Adipocyte (in vitro differentiated cells): ENCODE measurements at regions not wholly inside any gene's neighbourhood (a gene's known extent, or its start where the extent isn't known, plus 50 kb on each side); places are given as distances from the start of the nearest gene placed in this dataset.

Experiments
- DNase-seq: peaks from one replicate; pipeline ENCODE4 v3.0.0-alpha.2; 2015; ENCODE audit warnings: low read depth
- H3K27me3 ChIP-seq: replicated peaks from 2 replicates; pipeline ENCODE4 v1.7.0; 2013; ENCODE audit warnings: mild to moderate bottlenecking, low read length, moderate library complexity; ENCODE audit not compliant: control insufficient read depth, insufficient read depth
- H3K36me3 ChIP-seq: 2 replicates; pipeline ENCODE4 v1.7.0; 2013; ENCODE audit warnings: low read length, mild to moderate bottlenecking, moderate library complexity; ENCODE audit not compliant: control insufficient read depth, insufficient read depth, severe bottlenecking
- H3K4me1 ChIP-seq: 2 replicates; pipeline ENCODE4 v1.7.0; 2013; ENCODE audit warnings: mild to moderate bottlenecking, low read length, moderate library complexity; ENCODE audit not compliant: control insufficient read depth, insufficient read depth
- H3K4me3 ChIP-seq: 2 replicates; pipeline ENCODE4 v1.7.0; 2013; ENCODE audit warnings: mild to moderate bottlenecking, low read length, moderate library complexity
- H3K9ac ChIP-seq: 2 replicates; pipeline ENCODE4 v1.7.0; 2013; ENCODE audit warnings: mild to moderate bottlenecking, low read length, moderate library complexity
- H3K9me3 ChIP-seq: 2 replicates; pipeline ENCODE4 v1.7.0; 2013; ENCODE audit warnings: mild to moderate bottlenecking, low read length, moderate library complexity; ENCODE audit not compliant: control insufficient read depth

- no peaks in the 10 kb centered on the region for H3K36me3 ChIP-seq
- DNase-seq, result no peak
- no peaks in the 10 kb centered on the region for H3K27me3 ChIP-seq
- H3K4me1 ChIP-seq, result peaks cover 60% of the 10 kb centered on the region
- H3K4me3 ChIP-seq, result peak overlapping the region; percentile 20
- H3K9ac ChIP-seq, result peak overlapping the region; percentile 53
- no peaks in the 10 kb centered on the region for H3K9me3 ChIP-seq
These were observed 249.0 kb downstream of the PRDM2 start for GRCh38 chr1:13948888-13949391.

GRCh38 chr1:13949546-13949945 lies 249.6 kb downstream of the PRDM2 start:
- H3K9ac ChIP-seq, result peak overlapping the region; percentile 53
- no peak overlapping the region for H3K4me3 ChIP-seq
- H3K27me3 ChIP-seq, result no peaks in the 10 kb centered on the region
- no peaks in the 10 kb centered on the region for H3K36me3 ChIP-seq
- DNase-seq, result no peak
- peaks cover 60% of the 10 kb centered on the region for H3K4me1 ChIP-seq
- H3K9me3 ChIP-seq, result no peaks in the 10 kb centered on the region

- Histone ChIP-seq H3K4me3 (no peak overlapping the region), H3K9me3 (no peaks in the 10 kb centered on the region), H3K9ac (no peak overlapping the region), H3K4me1 (peaks cover 57% of the 10 kb centered on the region), H3K27me3 (no peaks in the 10 kb centered on the region), H3K36me3 (no peaks in the 10 kb centered on the region)
- DNase-seq, result no peak
These were observed 250.6 kb downstream of the PRDM2 start for GRCh38 chr1:13950637-13951036.

- H3K36me3 ChIP-seq, result no peaks in the 10 kb centered on the region
- no peaks in the 10 kb centered on the region for H3K9me3 ChIP-seq
- peaks cover 55% of the 10 kb centered on the region for H3K4me1 ChIP-seq
- no peaks in the 10 kb centered on the region for H3K27me3 ChIP-seq
- H3K4me3 ChIP-seq, result no peak overlapping the region
- DNase-seq, result no peak
- H3K9ac ChIP-seq, result no peak overlapping the region
These were observed 252.1 kb downstream of the PRDM2 start for GRCh38 chr1:13951793-13952751.

GRCh38 chr1:13952985-13953384 lies 253.0 kb downstream of the PRDM2 start:
- no peaks in the 10 kb centered on the region for H3K36me3 ChIP-seq
- H3K9ac ChIP-seq, result no peak overlapping the region
- DNase-seq, result no peak
- no peaks in the 10 kb centered on the region for H3K9me3 ChIP-seq
- H3K4me1 ChIP-seq, result peaks cover 55% of the 10 kb centered on the region
- H3K27me3 ChIP-seq, result no peaks in the 10 kb centered on the region
- no peak overlapping the region for H3K4me3 ChIP-seq

GRCh38 chr1:13956393-13956792 lies 256.4 kb downstream of the PRDM2 start:
- H3K9ac ChIP-seq, result no peak overlapping the region
- H3K4me3 ChIP-seq, result no peak overlapping the region
- no peaks in the 10 kb centered on the region for H3K36me3 ChIP-seq
- no peaks in the 10 kb centered on the region for H3K27me3 ChIP-seq
- no peaks in the 10 kb centered on the region for H3K9me3 ChIP-seq
- peaks cover 25% of the 10 kb centered on the region for H3K4me1 ChIP-seq
- DNase-seq, result no peak

GRCh38 chr1:13960375-13960987 lies 260.5 kb downstream of the PRDM2 start:
- Histone ChIP-seq H3K9ac (no peak overlapping the region), H3K9me3 (peaks cover 5% of the 10 kb centered on the region), H3K27me3 (no peaks in the 10 kb centered on the region), H3K4me1 (peaks cover 7% of the 10 kb centered on the region), H3K4me3 (no peak overlapping the region), H3K36me3 (no peaks in the 10 kb centered on the region)
- peak; percentile 83 for DNase-seq

- DNase-seq, result no peak
- Histone ChIP-seq H3K27me3 (no peaks in the 10 kb centered on the region), H3K4me1 (no peaks in the 10 kb centered on the region), H3K9me3 (peaks cover 5% of the 10 kb centered on the region), H3K9ac (no peak overlapping the region), H3K36me3 (no peaks in the 10 kb centered on the region), H3K4me3 (no peak overlapping the region)
These were observed 264.8 kb downstream of the PRDM2 start for GRCh38 chr1:13964768-13965167.

- H3K36me3 ChIP-seq, result no peaks in the 10 kb centered on the region
- H3K27me3 ChIP-seq, result no peaks in the 10 kb centered on the region
- H3K4me3 ChIP-seq, result no peak overlapping the region
- H3K4me1 ChIP-seq, result no peaks in the 10 kb centered on the region
- H3K9me3 ChIP-seq, result peaks cover 13% of the 10 kb centered on the region
- H3K9ac ChIP-seq, result no peak overlapping the region
- DNase-seq, result peak; percentile 68
These were observed 265.9 kb downstream of the PRDM2 start for GRCh38 chr1:13965770-13966398.

GRCh38 chr1:13967707-13968106 lies 267.7 kb downstream of the PRDM2 start:
- Histone ChIP-seq H3K9me3 (peaks cover 22% of the 10 kb centered on the region), H3K4me1 (no peaks in the 10 kb centered on the region)

GRCh38 chr1:13968361-13968760 lies 268.4 kb downstream of the PRDM2 start:
- Histone ChIP-seq H3K27me3 (no peaks in the 10 kb centered on the region), H3K9me3 (peaks cover 22% of the 10 kb centered on the region), H3K9ac (no peak overlapping the region), H3K36me3 (no peaks in the 10 kb centered on the region), H3K4me1 (no peaks in the 10 kb centered on the region), H3K4me3 (no peak overlapping the region)
- no peak for DNase-seq

More at GRCh38 chr1:13967707-13968106, 267.7 kb downstream of the PRDM2 start:
- Histone ChIP-seq H3K4me3 (no peak overlapping the region), H3K36me3 (no peaks in the 10 kb centered on the region), H3K9ac (no peak overlapping the region), H3K27me3 (no peaks in the 10 kb centered on the region)
- no peak for DNase-seq
